GM18508 (cell line): ENCODE measurements at regions not wholly inside any gene's neighbourhood (a gene's known extent, or its start where the extent isn't known, plus 50 kb on each side); places are given as distances from the start of the nearest gene placed in this dataset.

Experiments used
- ATAC-seq: cut with Tn5 transposase; IDR thresholded peaks from one replicate; pipeline ENCODE4 v1.9.1; 2021; ENCODE audit warnings: moderate number of reproducible peaks; ENCODE audit not compliant: insufficient read depth, unreplicated experiment

GRCh38 chr18:78757014-78757413 is 222.6 kb upstream of the SALL3 start:
- no peak for ATAC-seq

- ATAC-seq: no peak
These were observed 221.1 kb upstream of the SALL3 start for GRCh38 chr18:78758496-78758895.

- ATAC-seq: no peak
These were observed 216.9 kb upstream of the SALL3 start for GRCh38 chr18:78762753-78763152.

GRCh38 chr18:78764544-78764943 is 215.1 kb upstream of the SALL3 start:
- ATAC-seq: no peak

GRCh38 chr18:78765142-78765541 is 214.5 kb upstream of the SALL3 start:
- no peak for ATAC-seq

GRCh38 chr18:78765637-78766281 is 213.9 kb upstream of the SALL3 start:
- no peak for ATAC-seq

GRCh38 chr18:78766651-78767533 is 212.7 kb upstream of the SALL3 start:
- no peak for ATAC-seq

GRCh38 chr18:78767648-78768071 is 212.0 kb upstream of the SALL3 start:
- ATAC-seq: no peak

GRCh38 chr18:78768221-78768620 is 211.4 kb upstream of the SALL3 start:
- no peak for ATAC-seq

GRCh38 chr18:78768656-78769501 is 210.7 kb upstream of the SALL3 start:
- ATAC-seq: no peak

GRCh38 chr18:78769502-78770105 is 210.0 kb upstream of the SALL3 start:
- no peak for ATAC-seq

GRCh38 chr18:78770139-78770822 is 209.3 kb upstream of the SALL3 start:
- ATAC-seq: no peak

- no peak for ATAC-seq
These were observed 208.8 kb upstream of the SALL3 start for GRCh38 chr18:78770823-78771139.

GRCh38 chr18:78771496-78772359 is 207.9 kb upstream of the SALL3 start:
- no peak for ATAC-seq

- ATAC-seq: no peak
These were observed 207.0 kb upstream of the SALL3 start for GRCh38 chr18:78772360-78773302.

GRCh38 chr18:78773303-78773755 is 206.3 kb upstream of the SALL3 start:
- no peak for ATAC-seq

GRCh38 chr18:78773819-78774218 is 205.8 kb upstream of the SALL3 start:
- ATAC-seq: no peak

- ATAC-seq: no peak
These were observed 204.9 kb upstream of the SALL3 start for GRCh38 chr18:78774741-78775141.
